ENCODE measurements at regions not wholly inside any gene's neighbourhood (a gene's known extent, or its start where the extent isn't known, plus 50 kb on each side); places are given as distances from the start of the nearest gene placed in this dataset.

- no peak overlapping the region for H3K4me3 Mint-ChIP-seq
These were observed 191.7 kb upstream of the DIO2 start for GRCh38 chr14:80403036-80403435.

GRCh38 chr14:80395031-80395430, 183.7 kb upstream of the DIO2 start:
- Mint-ChIP-seq H3K36me3 (no peaks in the 10 kb centered on the region), H3K4me1 (no peaks in the 10 kb centered on the region), H3K27ac (no peak overlapping the region), H3K9me3 (peaks cover 4 to 14% (median 11%) of the 10 kb centered on the region in 3 donors), H3K4me3 (no peak overlapping the region), H3K27me3 (no peaks in the 10 kb centered on the region)
- WGBS (ENCODE audit: insufficient coverage), result no CpG with 5 or more reads among the region's 2 CpGs
- Histone ChIP-seq H3K4me3 (ENCODE audit: control insufficient read depth in 1 of 2, extremely low read depth in 1 of 2, low read length in 1 of 2) (no peak overlapping the region), H3K36me3 (ENCODE audit: control insufficient read depth in 2 of 2, extremely low read depth in 1 of 2, insufficient read depth in 1 of 2, low read length in 1 of 2) (no peaks in the 10 kb centered on the region), H3K27ac (ENCODE audit: low read length) (no peak overlapping the region), H3K27me3 (replicated peaks in 1 of 2; ENCODE audit: control insufficient read depth in 2 of 2, extremely low read depth in 1 of 2, insufficient read depth in 2 of 2, low read length in 1 of 2) (no peaks in the 10 kb centered on the region), H3K9me3 (no peaks in the 10 kb centered on the region), H3K4me1 (ENCODE audit: control insufficient read depth in 1 of 2, extremely low read depth in 1 of 2, insufficient read depth in 2 of 2, low read length in 2 of 2) (no peaks in the 10 kb centered on the region)
- ChIA-PET POLR2A (no interaction called here), CTCF (no interaction called here)
- ATAC-seq (replicated peaks in 1 of 4) (no peak), DNase-seq (no peak)

More at GRCh38 chr14:80403036-80403435, 191.7 kb upstream of the DIO2 start:
- no peaks in the 10 kb centered on the region for H3K9me3 ChIP-seq
- no peaks in the 10 kb centered on the region for H3K36me3 ChIP-seq (ENCODE audit: control insufficient read depth in 2 of 2, extremely low read depth in 1 of 2, insufficient read depth in 1 of 2, low read length in 1 of 2)
- H3K27me3 Mint-ChIP-seq, result peaks cover 4% of the 10 kb centered on the region in 2 donors
- DNase-seq (no peak), ATAC-seq (replicated peaks in 1 of 4) (no peak)
- no peak overlapping the region for H3K27ac Mint-ChIP-seq
- no peaks in the 10 kb centered on the region for H3K4me1 ChIP-seq (ENCODE audit: control insufficient read depth in 1 of 2, extremely low read depth in 1 of 2, insufficient read depth in 2 of 2, low read length in 2 of 2)
- no peaks in the 10 kb centered on the region for H3K4me1 Mint-ChIP-seq
- 100% methylated on average over 1 of the region's 1 CpG for WGBS (ENCODE audit: insufficient coverage)
- ChIA-PET CTCF (no interaction called here), POLR2A (no interaction called here)
- H3K4me3 ChIP-seq (ENCODE audit: control insufficient read depth in 1 of 2, extremely low read depth in 1 of 2, low read length in 1 of 2), result no peak overlapping the region
- no peak overlapping the region for H3K27ac ChIP-seq (ENCODE audit: low read length)
- peaks cover 0 to 10% (median 5%) of the 10 kb centered on the region in 3 donors for H3K9me3 Mint-ChIP-seq
- H3K27me3 ChIP-seq (replicated peaks in 1 of 2; ENCODE audit: control insufficient read depth in 2 of 2, extremely low read depth in 1 of 2, insufficient read depth in 2 of 2, low read length in 1 of 2), result no peaks in the 10 kb centered on the region
- H3K36me3 Mint-ChIP-seq, result no peaks in the 10 kb centered on the region

- WGBS (ENCODE audit: insufficient coverage), result no CpG with 5 or more reads among the region's 1 CpG
- no peak for ATAC-seq (replicated peaks in 1 of 4)
- H3K36me3 ChIP-seq (ENCODE audit: control insufficient read depth in 2 of 2, extremely low read depth in 1 of 2, insufficient read depth in 1 of 2, low read length in 1 of 2), result no peaks in the 10 kb centered on the region
These were observed 182.5 kb upstream of the DIO2 start for GRCh38 chr14:80393766-80394165.

GRCh38 chr14:80390906-80391305, 179.6 kb upstream of the DIO2 start:
- CTCF ChIA-PET, result no interaction called here

More at GRCh38 chr14:80393766-80394165, 182.5 kb upstream of the DIO2 start:
- no peak for DNase-seq
- CTCF ChIA-PET, result no interaction called here
- peaks cover 4 to 13% (median 9%) of the 10 kb centered on the region in 3 donors for H3K9me3 Mint-ChIP-seq
- H3K27ac Mint-ChIP-seq, result no peak overlapping the region
- peaks cover 0 to 3% of the 10 kb centered on the region in 2 donors for H3K27me3 Mint-ChIP-seq
- Histone ChIP-seq H3K9me3 (no peaks in the 10 kb centered on the region), H3K27ac (ENCODE audit: low read length) (no peak overlapping the region), H3K4me1 (ENCODE audit: control insufficient read depth in 1 of 2, extremely low read depth in 1 of 2, insufficient read depth in 2 of 2, low read length in 2 of 2) (no peaks in the 10 kb centered on the region), H3K4me3 (ENCODE audit: control insufficient read depth in 1 of 2, extremely low read depth in 1 of 2, low read length in 1 of 2) (no peak overlapping the region), H3K27me3 (replicated peaks in 1 of 2; ENCODE audit: control insufficient read depth in 2 of 2, extremely low read depth in 1 of 2, insufficient read depth in 2 of 2, low read length in 1 of 2) (no peaks in the 10 kb centered on the region)
- POLR2A ChIA-PET, result no interaction called here
- no peaks in the 10 kb centered on the region for H3K36me3 Mint-ChIP-seq
- H3K4me1 Mint-ChIP-seq, result no peaks in the 10 kb centered on the region
- H3K4me3 Mint-ChIP-seq, result no peak overlapping the region

GRCh38 chr14:80388980-80389711, 177.8 kb upstream of the DIO2 start:
- Mint-ChIP-seq H3K36me3 (no peaks in the 10 kb centered on the region), H3K4me1 (no peaks in the 10 kb centered on the region), H3K27me3 (peaks cover 0 to 3% of the 10 kb centered on the region in 2 donors), H3K9me3 (peaks cover 0 to 2% (median 0%) of the 10 kb centered on the region in 3 donors), H3K4me3 (no peak overlapping the region), H3K27ac (no peak overlapping the region)
- POLR2A ChIA-PET, result no interaction called here
- DNase-seq (no peak), ATAC-seq (replicated peaks in 1 of 4) (no peak)
- Histone ChIP-seq H3K36me3 (ENCODE audit: control insufficient read depth in 2 of 2, extremely low read depth in 1 of 2, insufficient read depth in 1 of 2, low read length in 1 of 2) (no peaks in the 10 kb centered on the region), H3K27ac (ENCODE audit: low read length) (no peak overlapping the region), H3K4me1 (ENCODE audit: control insufficient read depth in 1 of 2, extremely low read depth in 1 of 2, insufficient read depth in 2 of 2, low read length in 2 of 2) (no peaks in the 10 kb centered on the region), H3K9me3 (no peaks in the 10 kb centered on the region), H3K27me3 (replicated peaks in 1 of 2; ENCODE audit: control insufficient read depth in 2 of 2, extremely low read depth in 1 of 2, insufficient read depth in 2 of 2, low read length in 1 of 2) (no peaks in the 10 kb centered on the region), H3K4me3 (ENCODE audit: control insufficient read depth in 1 of 2, extremely low read depth in 1 of 2, low read length in 1 of 2) (no peak overlapping the region)
- CTCF ChIA-PET, result no interaction called here
- no CpG with 5 or more reads among the region's 2 CpGs for WGBS (ENCODE audit: insufficient coverage)

More at GRCh38 chr14:80390906-80391305, 179.6 kb upstream of the DIO2 start:
- WGBS (ENCODE audit: insufficient coverage), result no CpG with 5 or more reads among the region's 1 CpG
- Histone ChIP-seq H3K27ac (ENCODE audit: low read length) (no peak overlapping the region), H3K27me3 (replicated peaks in 1 of 2; ENCODE audit: control insufficient read depth in 2 of 2, extremely low read depth in 1 of 2, insufficient read depth in 2 of 2, low read length in 1 of 2) (no peaks in the 10 kb centered on the region), H3K4me1 (ENCODE audit: control insufficient read depth in 1 of 2, extremely low read depth in 1 of 2, insufficient read depth in 2 of 2, low read length in 2 of 2) (no peaks in the 10 kb centered on the region), H3K9me3 (no peaks in the 10 kb centered on the region), H3K4me3 (ENCODE audit: control insufficient read depth in 1 of 2, extremely low read depth in 1 of 2, low read length in 1 of 2) (no peak overlapping the region), H3K36me3 (ENCODE audit: control insufficient read depth in 2 of 2, extremely low read depth in 1 of 2, insufficient read depth in 1 of 2, low read length in 1 of 2) (no peaks in the 10 kb centered on the region)
- H3K4me1 Mint-ChIP-seq, result no peaks in the 10 kb centered on the region
- H3K27ac Mint-ChIP-seq, result no peak overlapping the region
- no peak for ATAC-seq (replicated peaks in 1 of 4)
- H3K36me3 Mint-ChIP-seq, result no peaks in the 10 kb centered on the region
- DNase-seq, result no peak
- H3K27me3 Mint-ChIP-seq, result peaks cover 0 to 3% of the 10 kb centered on the region in 2 donors
- peaks cover 0 to 4% (median 2%) of the 10 kb centered on the region in 3 donors for H3K9me3 Mint-ChIP-seq
- POLR2A ChIA-PET, result no interaction called here
- no peak overlapping the region for H3K4me3 Mint-ChIP-seq

GRCh38 chr14:80387563-80387981, 176.3 kb upstream of the DIO2 start:
- Histone ChIP-seq H3K27ac (ENCODE audit: low read length) (no peak overlapping the region), H3K9me3 (no peaks in the 10 kb centered on the region), H3K36me3 (ENCODE audit: control insufficient read depth in 2 of 2, extremely low read depth in 1 of 2, insufficient read depth in 1 of 2, low read length in 1 of 2) (no peaks in the 10 kb centered on the region), H3K4me3 (ENCODE audit: control insufficient read depth in 1 of 2, extremely low read depth in 1 of 2, low read length in 1 of 2) (no peak overlapping the region), H3K4me1 (ENCODE audit: control insufficient read depth in 1 of 2, extremely low read depth in 1 of 2, insufficient read depth in 2 of 2, low read length in 2 of 2) (no peaks in the 10 kb centered on the region), H3K27me3 (replicated peaks in 1 of 2; ENCODE audit: control insufficient read depth in 2 of 2, extremely low read depth in 1 of 2, insufficient read depth in 2 of 2, low read length in 1 of 2) (no peaks in the 10 kb centered on the region)
- no peaks in the 10 kb centered on the region for H3K36me3 Mint-ChIP-seq
- CTCF ChIA-PET, result no interaction called here
- no peaks in the 10 kb centered on the region for H3K4me1 Mint-ChIP-seq
- no peak for DNase-seq
- H3K27ac Mint-ChIP-seq, result no peak overlapping the region
- ATAC-seq (replicated peaks in 1 of 4), result no peak
- peaks cover 0 to 3% of the 10 kb centered on the region in 2 donors for H3K27me3 Mint-ChIP-seq
- H3K4me3 Mint-ChIP-seq, result no peak overlapping the region
- WGBS (ENCODE audit: insufficient coverage), result 61% methylated on average over 5 of the region's 7 CpGs
- POLR2A ChIA-PET, result no interaction called here
- peaks cover 0 to 2% (median 0%) of the 10 kb centered on the region in 3 donors for H3K9me3 Mint-ChIP-seq

Measured in T-cell (primary cell).